HepG2 (cell line): ENCODE measurements at regions not wholly inside any gene's neighbourhood (a gene's known extent, or its start where the extent isn't known, plus 50 kb on each side); places are given as distances from the start of the nearest gene placed in this dataset.

Experiments
- ATAC-seq: fragments of 200-7000 bp; cut with Tn5 transposase; 3 replicates; pipeline ENCODE4 v1.9.1; 2020; ENCODE audit warnings: mild to moderate bottlenecking, moderate library complexity
- BruUV-seq: library from RNA; stranded (reverse); fragments of 400-500 nt; replicated peaks from 2 replicates; lab custom pipeline; 2021; lab: Mats Ljungman, UMichigan
- CTCF ChIA-PET: fragments of 300-600 bp; formaldehyde crosslinking; extraction: SDS; loops from one replicate; lab custom pipeline; 2021; ENCODE audit warnings: low total read pairs, inconsistent platforms, low intra/inter-chr PET ratio; lab: Yijun Ruan, JAX
- POLR2A ChIA-PET: fragments of 350-600 bp; sonication (Branson Sonifier 250); formaldehyde crosslinking; loops from one replicate; lab custom pipeline; 2020; ENCODE audit warnings: antibody characterized with exemption, inconsistent platforms; lab: Yijun Ruan, JAX
- DNase-seq: peaks from one replicate; pipeline ENCODE4 v3.0.0-alpha.2; 2015; ENCODE audit warnings: low spot score
- FAIRE-seq: peaks from 3 replicates; lab custom pipeline; 2011; peaks lifted over from hg19 to GRCh38; lab: Jason Lieb, UNC
- H2AFZ ChIP-seq: one replicate; pipeline ENCODE4 v1.6.1; 2011; ENCODE audit warnings: low read length, inconsistent platforms
- H3K27ac ChIP-seq: fragments of 300-600 bp; 3 replicates; pipeline ENCODE4 v1.8.0; 2011; ENCODE audit warnings: mixed run types, mild to moderate bottlenecking, mixed read lengths, low read length, inconsistent platforms; ENCODE audit not compliant: insufficient read depth; ENCODE audit errors: extremely low read length
- H3K27me3 ChIP-seq, 2 experiments: fragments of 200-600 bp in 1 of 2; 2 replicates in 1 of 2; 3 replicates in 1 of 2; pipeline versions ENCODE4 v1.6.0 to v1.8.0; 2011; ENCODE audit warnings: low read length in 2 of 2, mild to moderate bottlenecking in 2 of 2, moderate library complexity in 2 of 2, inconsistent platforms in 1 of 2; ENCODE audit not compliant: insufficient read depth in 2 of 2, control insufficient read depth in 1 of 2
- H3K36me3 ChIP-seq, 2 experiments: fragments of 200-600 bp in 1 of 2; replicated peaks in 1 of 2; 2 replicates in 1 of 2; 3 replicates in 1 of 2; pipeline versions ENCODE4 v1.5.1 to v1.8.0; 2011; ENCODE audit warnings: low read length in 2 of 2, inconsistent platforms in 1 of 2; ENCODE audit not compliant: insufficient read depth in 2 of 2, control insufficient read depth in 1 of 2
- H3K4me1 ChIP-seq: 2 replicates; pipeline ENCODE4 v1.5.1; 2012; ENCODE audit warnings: low read length, inconsistent platforms; ENCODE audit not compliant: insufficient read depth
- H3K4me2 ChIP-seq: 2 replicates; pipeline ENCODE4 v1.6.0; 2011; ENCODE audit warnings: low read depth, low read length, inconsistent platforms
- H3K4me3 ChIP-seq, 3 experiments: fragments of 200-600 bp in 1 of 3; sonication (generic), shearing (Covaris generic) in 1 of 3; replicated peaks in 1 of 3; 2 replicates each; pipeline ENCODE4 v1.5.1; 2011 to 2016; ENCODE audit warnings: low read length in 3 of 3, inconsistent platforms in 2 of 3, low read depth in 2 of 3, mild to moderate bottlenecking in 2 of 3, control low read depth in 1 of 3, mixed read lengths in 1 of 3; ENCODE audit not compliant: insufficient read depth in 1 of 3
- H3K79me2 ChIP-seq: one replicate; pipeline ENCODE4 v1.6.1; 2011; ENCODE audit warnings: low read length, inconsistent platforms; ENCODE audit not compliant: insufficient read depth
- H3K9ac ChIP-seq: 2 replicates; pipeline ENCODE4 v1.6.0; 2011; ENCODE audit warnings: mild to moderate bottlenecking, low read depth, low read length, inconsistent platforms; ENCODE audit not compliant: insufficient read depth
- H3K9me3 ChIP-seq: 2 replicates; pipeline ENCODE4 v1.5.1; 2012; ENCODE audit warnings: mild to moderate bottlenecking, low read length
- H4K20me1 ChIP-seq: 2 replicates; pipeline ENCODE4 v1.6.0; 2011; ENCODE audit warnings: inconsistent platforms, mild to moderate bottlenecking, low read length, moderate library complexity; ENCODE audit not compliant: insufficient read depth
- ATF1 ChIP-seq: IDR thresholded peaks from 2 replicates; pipeline ENCODE4 v1.6.1; 2016; ENCODE audit warnings: mild to moderate bottlenecking, control low read depth
- CCDC6 ChIP-seq: sonication (generic); formaldehyde crosslinking; IDR thresholded peaks from 2 replicates; pipeline ENCODE4 v1.8.1; 2022; ENCODE audit warnings: mild to moderate bottlenecking, missing genetic modification reagents, moderate library complexity
- FOXK1 ChIP-seq: sonication (generic); formaldehyde crosslinking; IDR thresholded peaks from 2 replicates; pipeline ENCODE4 v1.4.0; 2020; ENCODE audit warnings: low read depth, missing genetic modification reagents, borderline replicate concordance
- GLMP ChIP-seq: sonication (generic); formaldehyde crosslinking; IDR thresholded peaks from 2 replicates; pipeline ENCODE4 v1.9.0; 2021; ENCODE audit warnings: missing genetic modification reagents, mild to moderate bottlenecking, borderline replicate concordance
- GTF3A ChIP-seq: sonication (generic); formaldehyde crosslinking; conservative IDR thresholded peaks from 2 replicates; pipeline ENCODE4 v1.4.0; 2020; ENCODE audit warnings: mild to moderate bottlenecking, missing genetic modification reagents
- MEF2D ChIP-seq: sonication (generic); formaldehyde crosslinking; IDR thresholded peaks from 2 replicates; pipeline ENCODE4 v1.5.1; 2020; ENCODE audit warnings: mild to moderate bottlenecking, missing genetic modification reagents
- RBAK ChIP-seq: sonication (generic); formaldehyde crosslinking; IDR thresholded peaks from 2 replicates; pipeline ENCODE4 v1.5.1; 2020; ENCODE audit warnings: mild to moderate bottlenecking, missing genetic modification reagents
- ZFP36 ChIP-seq: fragments of 150-350 bp; IDR thresholded peaks from 2 replicates; pipeline ENCODE4 v1.6.1; 2018; ENCODE audit warnings: borderline replicate concordance, low read length, low read depth; ENCODE audit not compliant: partially characterized antibody
- ZNF383 ChIP-seq: sonication (generic); formaldehyde crosslinking; IDR thresholded peaks from 2 replicates; pipeline ENCODE4 v1.4.0; 2020; ENCODE audit warnings: missing genetic modification reagents, mild to moderate bottlenecking, borderline replicate concordance
- ZNF670 ChIP-seq: sonication (generic); formaldehyde crosslinking; IDR thresholded peaks from 2 replicates; pipeline ENCODE4 v1.8.0; 2022; ENCODE audit warnings: mild to moderate bottlenecking, missing genetic modification reagents, borderline replicate concordance
- WGBS: methylation state at CpG from one replicate; pipeline ENCODE4 v1.1.6; 2017; ENCODE audit warnings: low lambda C conversion rate; 5-methylcytosine and 5-hydroxymethylcytosine counted together
- in situ Hi-C: cut with HindIII; loops from 2 replicates; pipeline ENCODE4 v1.10.0; 2017; ENCODE audit warnings: low pct_unique_long_range_greater_than_20kb; ENCODE audit not compliant: extremely low pct_ligation_motif_present
- intact Hi-C: fragments of 100-400 bp; cut with micrococcal nuclease; formaldehyde crosslinking; loops from one replicate; pipeline ENCODE4 v1.10.0; 2022; ENCODE audit not compliant: unreplicated experiment
- TF ChIP-seq, protein P1 (sequence below): sonication (generic); formaldehyde crosslinking; IDR thresholded peaks from 2 replicates; pipeline ENCODE4 v1.4.0; 2020; ENCODE audit warnings: missing genetic modification reagents
- TF ChIP-seq, protein P2 (sequence below): sonication (generic); formaldehyde crosslinking; IDR thresholded peaks from 2 replicates; pipeline ENCODE4 v1.5.1; 2020; ENCODE audit warnings: mild to moderate bottlenecking, missing genetic modification reagents, borderline replicate concordance

- no peak overlapping the region for H3K9ac ChIP-seq
- intact Hi-C loops: no loop called here
- no peaks in the 10 kb centered on the region for H3K9me3 ChIP-seq
- no peaks in the 10 kb centered on the region for H3K79me2 ChIP-seq
- H3K36me3 ChIP-seq: no peaks in the 10 kb centered on the region
- in situ Hi-C loops: no loop called here
- 1% methylated on average over 2 of the region's 2 CpGs for WGBS
- CTCF ChIA-PET: no interaction called here
- no peaks in the 10 kb centered on the region for H3K27me3 ChIP-seq
- POLR2A ChIA-PET: no interaction called here
- no peak overlapping the region for H2AFZ ChIP-seq
- no peak for FAIRE-seq
- no peak for ATAC-seq
- H3K4me3 ChIP-seq: no peak overlapping the region
- no peaks in the 10 kb centered on the region for H3K4me1 ChIP-seq
- no peaks in the 10 kb centered on the region for H4K20me1 ChIP-seq
- TF ChIP-seq ATF1 (CRISPR knock-in tag) (no peak), RBAK (CRISPR knock-in tag) (no peak), ZFP36 (no peak), ZNF383 (CRISPR knock-in tag) (no peak), CCDC6 (CRISPR knock-in tag) (no peak), FOXK1 (no peak), GTF3A (CRISPR knock-in tag) (no peak), ZNF670 (CRISPR knock-in tag) (no peak), MEF2D (CRISPR knock-in tag) (no peak), GLMP (CRISPR knock-in tag) (no peak)
- TF ChIP-seq, protein P1, sequence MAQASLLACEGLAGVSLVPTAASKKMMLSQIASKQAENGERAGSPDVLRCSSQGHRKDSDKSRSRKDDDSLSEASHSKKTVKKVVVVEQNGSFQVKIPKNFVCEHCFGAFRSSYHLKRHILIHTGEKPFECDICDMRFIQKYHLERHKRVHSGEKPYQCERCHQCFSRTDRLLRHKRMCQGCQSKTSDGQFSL (CRISPR knock-in tag): no peak
- TF ChIP-seq, protein P2, sequence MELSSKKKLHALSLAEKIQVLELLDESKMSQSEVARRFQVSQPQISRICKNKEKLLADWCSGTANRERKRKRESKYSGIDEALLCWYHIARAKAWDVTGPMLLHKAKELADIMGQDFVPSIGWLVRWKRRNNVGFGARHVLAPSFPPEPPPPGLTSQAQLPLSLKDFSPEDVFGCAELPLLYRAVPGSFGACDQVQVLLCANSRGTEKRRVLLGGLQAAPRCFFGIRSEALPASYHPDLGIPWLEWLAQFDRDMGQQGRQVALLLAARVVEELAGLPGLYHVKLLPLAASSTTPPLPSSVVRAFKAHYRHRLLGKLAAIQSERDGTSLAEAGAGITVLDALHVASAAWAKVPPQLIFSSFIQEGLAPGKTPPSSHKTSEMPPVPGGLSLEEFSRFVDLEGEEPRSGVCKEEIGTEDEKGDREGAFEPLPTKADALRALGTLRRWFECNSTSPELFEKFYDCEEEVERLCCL (CRISPR knock-in tag): no peak
- no peak overlapping the region for H3K4me2 ChIP-seq
- no peak overlapping the region for H3K27ac ChIP-seq
- DNase-seq: no peak
- no TSS peak for BruUV-seq
Measured at GRCh38 chr6:12570461-12571030, 146.0 kb upstream of the PHACTR1 start.
